Karpas-422 (cell line): ENCODE measurements at regions not wholly inside any gene's neighbourhood (a gene's known extent, or its start where the extent isn't known, plus 50 kb on each side); places are given as distances from the start of the nearest gene placed in this dataset.

Source experiments
- DNase-seq: peaks from one replicate; pipeline ENCODE4 v3.0.0-alpha.2; 2015
- H2AFZ ChIP-seq: fragments of 200-600 bp; sonication (generic); 2 replicates; pipeline ENCODE4 v1.6.1; 2014; ENCODE audit warnings: antibody characterized with exemption, low read length, mixed read lengths
- H3K27ac ChIP-seq: fragments of 200-600 bp; sonication (generic); 2 replicates; pipeline ENCODE4 v1.5.1; 2014; ENCODE audit warnings: mild to moderate bottlenecking, low read length, moderate library complexity
- H3K27me3 ChIP-seq: fragments of 200-600 bp; sonication (generic); 2 replicates; pipeline ENCODE4 v1.6.1; 2014; ENCODE audit warnings: low read length, mixed read lengths
- H3K36me3 ChIP-seq: fragments of 200-600 bp; sonication (generic); 2 replicates; pipeline ENCODE4 v1.6.1; 2014; ENCODE audit warnings: low read length, mixed read lengths; ENCODE audit not compliant: insufficient read depth
- H3K4me1 ChIP-seq: fragments of 200-600 bp; sonication (generic); 2 replicates; pipeline ENCODE4 v1.6.1; 2014; ENCODE audit warnings: mild to moderate bottlenecking, low read length, mixed read lengths
- H3K4me2 ChIP-seq: fragments of 200-600 bp; sonication (generic); 2 replicates; pipeline ENCODE4 v1.6.1; 2014; ENCODE audit warnings: low read length, low read depth, mild to moderate bottlenecking; ENCODE audit not compliant: poor library complexity, severe bottlenecking
- H3K4me3 ChIP-seq: fragments of 200-600 bp; sonication (generic); 2 replicates; pipeline ENCODE4 v1.5.1; 2014; ENCODE audit warnings: mild to moderate bottlenecking, antibody characterized with exemption, low read length, mixed read lengths
- H3K79me2 ChIP-seq: fragments of 200-600 bp; sonication (generic); 2 replicates; pipeline ENCODE4 v1.6.1; 2014; ENCODE audit warnings: mild to moderate bottlenecking, low read length, mixed read lengths
- H3K9ac ChIP-seq: fragments of 200-600 bp; sonication (generic); 2 replicates; pipeline ENCODE4 v1.6.0; 2014; ENCODE audit warnings: low read length
- H3K9me2 ChIP-seq: fragments of 200-600 bp; sonication (generic), shearing (Covaris generic); replicated peaks from 2 replicates; pipeline ENCODE4 v1.6.0; 2014; ENCODE audit warnings: mild to moderate bottlenecking, low read length, moderate library complexity; ENCODE audit not compliant: insufficient read depth
- H3K9me3 ChIP-seq: fragments of 300-700, 200-600 bp; sonication (generic); 2 replicates; pipeline ENCODE4 v1.6.1; 2014; ENCODE audit warnings: low read length, mixed read lengths
- H4K20me1 ChIP-seq: fragments of 200-600 bp; sonication (generic); 2 replicates; pipeline ENCODE4 v1.6.1; 2014; ENCODE audit warnings: mild to moderate bottlenecking, antibody characterized with exemption, low read length, low read depth; ENCODE audit not compliant: insufficient read depth

GRCh38 chr14:104472073-104472472, 107.5 kb upstream of the C14orf180 start:
- Histone ChIP-seq H3K9me2 (no peaks in the 10 kb centered on the region), H3K4me2 (no peak overlapping the region), H3K27me3 (no peaks in the 10 kb centered on the region), H3K4me3 (no peak overlapping the region), H2AFZ (no peak overlapping the region), H3K27ac (no peak overlapping the region), H3K79me2 (no peaks in the 10 kb centered on the region), H3K9ac (no peak overlapping the region), H3K9me3 (no peaks in the 10 kb centered on the region), H3K4me1 (no peaks in the 10 kb centered on the region), H3K36me3 (no peaks in the 10 kb centered on the region), H4K20me1 (no peaks in the 10 kb centered on the region)
- no peak for DNase-seq

GRCh38 chr14:104472536-104473243, 106.9 kb upstream of the C14orf180 start:
- no peak for DNase-seq
- H4K20me1 ChIP-seq, result peaks cover 3% of the 10 kb centered on the region; the same call in 1 of the 2 replicates
- no peaks in the 10 kb centered on the region for H3K27me3 ChIP-seq
- H3K9ac ChIP-seq, result no peak overlapping the region
- no peaks in the 10 kb centered on the region for H3K79me2 ChIP-seq
- no peaks in the 10 kb centered on the region for H3K36me3 ChIP-seq
- no peak overlapping the region for H3K4me3 ChIP-seq
- no peaks in the 10 kb centered on the region for H3K9me3 ChIP-seq
- H3K4me1 ChIP-seq, result no peaks in the 10 kb centered on the region
- H3K4me2 ChIP-seq, result no peak overlapping the region
- no peak overlapping the region for H2AFZ ChIP-seq
- H3K9me2 ChIP-seq, result no peaks in the 10 kb centered on the region
- no peak overlapping the region for H3K27ac ChIP-seq

- H3K27ac ChIP-seq, result no peak overlapping the region
- H3K4me1 ChIP-seq, result no peaks in the 10 kb centered on the region
- H3K4me2 ChIP-seq, result no peak overlapping the region
- no peak overlapping the region for H3K4me3 ChIP-seq
- no peaks in the 10 kb centered on the region for H3K79me2 ChIP-seq
- peaks cover 5% of the 10 kb centered on the region; the same call in 1 of the 2 replicates for H4K20me1 ChIP-seq
- H3K9me3 ChIP-seq, result no peaks in the 10 kb centered on the region
- no peaks in the 10 kb centered on the region for H3K9me2 ChIP-seq
- no peak overlapping the region for H2AFZ ChIP-seq
- no peak overlapping the region for H3K9ac ChIP-seq
- no peak for DNase-seq
- H3K36me3 ChIP-seq, result no peaks in the 10 kb centered on the region
- H3K27me3 ChIP-seq, result no peaks in the 10 kb centered on the region
These were observed 106.4 kb upstream of the C14orf180 start for GRCh38 chr14:104473244-104473565.

- Histone ChIP-seq H3K79me2 (no peaks in the 10 kb centered on the region), H3K27ac (no peak overlapping the region), H3K9me2 (no peaks in the 10 kb centered on the region), H3K9me3 (no peaks in the 10 kb centered on the region), H4K20me1 (peaks cover 5% of the 10 kb centered on the region; the same call in 1 of the 2 replicates), H3K27me3 (no peaks in the 10 kb centered on the region), H3K36me3 (no peaks in the 10 kb centered on the region), H3K9ac (no peak overlapping the region), H3K4me2 (no peak overlapping the region), H3K4me3 (no peak overlapping the region), H3K4me1 (no peaks in the 10 kb centered on the region), H2AFZ (no peak overlapping the region)
- no peak for DNase-seq
These were observed 105.7 kb upstream of the C14orf180 start for GRCh38 chr14:104473649-104474494.

DNA sequence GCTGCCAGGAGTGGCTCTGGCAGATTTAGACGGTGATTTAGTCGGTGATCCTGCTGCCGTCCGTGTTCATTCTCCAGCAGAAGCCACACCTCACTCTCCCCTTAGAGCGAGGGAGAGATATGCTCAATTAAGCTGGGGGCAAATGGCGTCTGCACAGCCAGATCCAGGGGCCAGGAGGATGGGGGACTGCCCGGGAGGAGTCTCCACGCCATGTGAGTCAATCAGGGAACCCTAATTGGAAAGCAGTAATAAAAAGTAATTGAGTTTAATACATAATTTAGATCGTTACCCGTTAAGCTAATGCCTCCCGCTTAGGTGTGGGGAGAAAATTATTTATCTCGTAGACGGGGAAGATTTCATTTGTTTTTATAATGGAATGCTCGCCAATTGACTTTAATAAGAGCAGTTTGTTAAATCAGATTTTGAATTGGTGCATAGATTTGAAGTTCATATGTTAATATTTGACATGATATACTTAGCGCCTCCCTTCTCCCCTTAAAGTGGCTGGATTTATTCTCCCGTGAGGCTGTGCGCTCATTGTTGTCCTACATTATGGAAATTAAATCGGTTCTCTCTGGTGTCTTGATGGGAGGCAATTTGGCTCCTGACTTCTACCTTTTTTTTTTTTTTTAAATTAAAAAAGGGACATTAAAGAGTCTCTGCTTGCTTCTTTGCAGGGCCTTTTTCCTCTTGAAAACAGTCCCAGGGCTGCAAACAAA, 104.9 kb upstream of the C14orf180 start:
- H3K9ac ChIP-seq, result no peak overlapping the region
- DNase-seq, result no peak
- peaks cover 5% of the 10 kb centered on the region; the same call in 1 of the 2 replicates for H4K20me1 ChIP-seq
- H3K4me2 ChIP-seq, result no peak overlapping the region
- peaks cover 5% of the 10 kb centered on the region; the same call in 1 of the 2 replicates for H3K4me1 ChIP-seq
- H3K79me2 ChIP-seq, result no peaks in the 10 kb centered on the region
- H3K36me3 ChIP-seq, result no peaks in the 10 kb centered on the region
- no peak overlapping the region for H3K27ac ChIP-seq
- no peaks in the 10 kb centered on the region for H3K27me3 ChIP-seq
- H2AFZ ChIP-seq, result no peak overlapping the region
- H3K9me2 ChIP-seq, result no peaks in the 10 kb centered on the region
- no peak overlapping the region for H3K4me3 ChIP-seq
- H3K9me3 ChIP-seq, result no peaks in the 10 kb centered on the region

DNA sequence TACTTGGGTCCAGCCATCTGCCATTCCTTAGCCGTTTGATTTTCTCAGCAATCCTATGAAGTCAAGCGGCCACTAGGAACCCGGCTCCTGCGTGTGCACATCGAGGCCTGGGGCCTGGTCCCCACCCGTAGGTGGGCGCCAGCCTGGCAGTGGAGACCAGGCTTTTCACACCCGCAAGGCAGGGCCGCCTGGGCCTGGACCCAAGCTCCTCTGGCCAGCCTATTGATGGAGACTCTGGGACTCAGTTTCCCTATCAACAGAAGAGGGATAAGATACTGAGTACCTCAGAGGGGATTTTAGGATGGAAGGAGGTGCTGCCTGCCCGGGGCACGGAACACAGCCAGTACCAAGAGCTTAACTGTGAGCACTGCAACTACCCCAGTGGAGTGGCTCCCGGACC, 104.3 kb upstream of the C14orf180 start:
- DNase-seq, result no peak
- no peaks in the 10 kb centered on the region for H3K36me3 ChIP-seq
- H3K79me2 ChIP-seq, result no peaks in the 10 kb centered on the region
- no peaks in the 10 kb centered on the region for H3K27me3 ChIP-seq
- H3K9me3 ChIP-seq, result no peaks in the 10 kb centered on the region
- H3K27ac ChIP-seq, result no peak overlapping the region
- H3K9ac ChIP-seq, result no peak overlapping the region
- no peak overlapping the region for H3K4me3 ChIP-seq
- peaks cover 5% of the 10 kb centered on the region; the same call in 1 of the 2 replicates for H4K20me1 ChIP-seq
- H3K9me2 ChIP-seq, result no peaks in the 10 kb centered on the region
- H3K4me2 ChIP-seq, result no peak overlapping the region
- H2AFZ ChIP-seq, result no peak overlapping the region
- peaks cover 6% of the 10 kb centered on the region; the same call in 1 of the 2 replicates for H3K4me1 ChIP-seq

DNA sequence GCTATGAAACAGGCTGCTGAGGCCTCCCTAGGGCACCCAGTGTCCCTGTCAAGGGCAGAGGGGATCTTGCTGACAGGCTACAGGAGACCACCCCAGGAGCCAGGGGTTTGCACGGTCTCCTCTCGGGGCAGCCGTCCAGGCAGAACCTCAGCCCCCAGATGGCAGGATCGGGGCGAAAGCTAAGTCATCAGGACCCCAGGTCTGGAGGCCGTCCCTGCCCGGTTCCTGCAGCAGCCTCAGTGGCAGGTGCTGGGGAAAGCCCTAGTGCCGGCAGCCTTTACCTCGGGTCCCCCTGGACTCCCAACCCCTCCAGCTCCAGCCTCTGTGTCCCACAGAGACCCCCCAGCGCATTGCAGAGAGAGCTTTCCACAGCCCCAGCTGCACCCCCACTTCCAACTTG, 103.8 kb upstream of the C14orf180 start:
- no peak for DNase-seq
- Histone ChIP-seq H3K4me2 (no peak overlapping the region), H2AFZ (no peak overlapping the region), H3K4me3 (no peak overlapping the region), H3K9ac (no peak overlapping the region), H3K27ac (no peak overlapping the region), H3K9me2 (no peaks in the 10 kb centered on the region), H3K9me3 (no peaks in the 10 kb centered on the region), H3K4me1 (peaks cover 6% of the 10 kb centered on the region; the same call in 1 of the 2 replicates), H3K79me2 (no peaks in the 10 kb centered on the region), H3K36me3 (no peaks in the 10 kb centered on the region), H4K20me1 (peaks cover 5% of the 10 kb centered on the region; the same call in 1 of the 2 replicates), H3K27me3 (no peaks in the 10 kb centered on the region)

- Histone ChIP-seq H3K27ac (no peak overlapping the region), H4K20me1 (peaks cover 5% of the 10 kb centered on the region; the same call in 1 of the 2 replicates), H2AFZ (no peak overlapping the region), H3K9me2 (no peaks in the 10 kb centered on the region), H3K9ac (no peak overlapping the region), H3K4me2 (no peak overlapping the region), H3K4me3 (no peak overlapping the region), H3K4me1 (peaks cover 6% of the 10 kb centered on the region; the same call in 1 of the 2 replicates), H3K27me3 (no peaks in the 10 kb centered on the region), H3K36me3 (no peaks in the 10 kb centered on the region), H3K9me3 (peaks cover 4% of the 10 kb centered on the region; the same call in 1 of the 2 replicates), H3K79me2 (no peaks in the 10 kb centered on the region)
- DNase-seq, result no peak
These were observed 103.1 kb upstream of the C14orf180 start for GRCh38 chr14:104476437-104476836.
